ENCODE measurements at regions not wholly inside any gene's neighbourhood (a gene's known extent, or its start where the extent isn't known, plus 50 kb on each side); places are given as distances from the start of the nearest gene placed in this dataset.

GRCh38 chr1:91135799-91136198, 114.0 kb upstream of the ZNF644 start:
- Histone ChIP-seq H3K27ac (ENCODE audit: insufficient read depth in 1 of 2, low read depth in 1 of 2, low read length in 2 of 2, poor library complexity in 1 of 2, severe bottlenecking in 2 of 2) (no peak overlapping the region), H3K4me1 (ENCODE audit: control extremely low read depth in 1 of 4, control insufficient read depth in 4 of 4, insufficient read depth in 4 of 4, low read length in 3 of 4) (no peaks in the 10 kb centered on the region), H3K9me3 (ENCODE audit: control extremely low read depth in 1 of 5, control insufficient read depth in 4 of 5, insufficient read depth in 2 of 5, low read depth in 1 of 5, low read length in 4 of 5) (no peaks in the 10 kb centered on the region), H3K27me3 (replicated peaks in 2 of 5; ENCODE audit: control insufficient read depth in 4 of 5, insufficient read depth in 5 of 5, low read length in 4 of 5) (peaks cover 0 to 1% (median 0%) of the 10 kb centered on the region in 5 experiments), H3K4me3 (ENCODE audit: control insufficient read depth in 1 of 7, extremely low read depth in 1 of 7, insufficient read depth in 4 of 7, low read depth in 2 of 7, low read length in 6 of 7) (no peak overlapping the region), H3K36me3 (ENCODE audit: control insufficient read depth in 4 of 4, insufficient read depth in 4 of 4, low read length in 3 of 4) (no peaks in the 10 kb centered on the region)
- 97% methylated on average over 11 of the region's 11 CpGs for WGBS (ENCODE audit: insufficient coverage)
- CTCF ChIA-PET, result interaction anchor here (1.5 kb wide), 1 partner anchor 29 kb away, joined by 5 read pairs; no protein-coding TSS in a partner anchor
- POLR2A ChIA-PET, result no interaction called here
- DNase-seq, result no peak

DNA sequence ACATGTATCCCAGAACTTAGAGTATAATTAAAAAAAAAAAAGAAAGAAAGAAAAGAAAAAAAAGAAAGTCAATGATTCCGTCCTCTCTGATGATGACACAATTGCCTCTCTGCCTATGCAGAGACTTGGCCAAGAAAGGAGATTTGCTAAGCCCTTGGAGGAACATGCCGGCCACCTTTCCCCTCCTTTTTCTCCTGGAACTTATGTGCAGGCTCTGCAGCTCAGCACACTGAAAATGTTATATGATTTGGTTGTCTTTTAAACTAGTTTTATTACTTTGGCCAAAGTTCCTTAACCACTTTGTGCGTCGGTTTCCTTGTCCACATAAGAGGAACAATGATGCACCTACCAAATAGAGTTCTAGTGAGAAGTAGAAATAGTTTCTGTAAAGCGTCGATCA, 111.4 kb upstream of the ZNF644 start:
- Histone ChIP-seq H3K27ac (ENCODE audit: insufficient read depth in 1 of 2, low read depth in 1 of 2, low read length in 2 of 2, poor library complexity in 1 of 2, severe bottlenecking in 2 of 2) (no peak overlapping the region), H3K36me3 (ENCODE audit: control insufficient read depth in 4 of 4, insufficient read depth in 4 of 4, low read length in 3 of 4) (no peaks in the 10 kb centered on the region), H3K9me3 (ENCODE audit: control extremely low read depth in 1 of 5, control insufficient read depth in 4 of 5, insufficient read depth in 2 of 5, low read depth in 1 of 5, low read length in 4 of 5) (no peaks in the 10 kb centered on the region), H3K27me3 (replicated peaks in 2 of 5; ENCODE audit: control insufficient read depth in 4 of 5, insufficient read depth in 5 of 5, low read length in 4 of 5) (peaks cover 0 to 3% (median 0%) of the 10 kb centered on the region in 5 experiments), H3K4me3 (ENCODE audit: control insufficient read depth in 1 of 7, extremely low read depth in 1 of 7, insufficient read depth in 4 of 7, low read depth in 2 of 7, low read length in 6 of 7) (no peak overlapping the region), H3K4me1 (ENCODE audit: control extremely low read depth in 1 of 4, control insufficient read depth in 4 of 4, insufficient read depth in 4 of 4, low read length in 3 of 4) (no peaks in the 10 kb centered on the region)
- WGBS (ENCODE audit: insufficient coverage), result 86% methylated on average over 4 of the region's 6 CpGs
- ChIA-PET CTCF (no interaction called here), POLR2A (no interaction called here)
- DNase-seq, result no peak

GRCh38 chr1:91130256-91130985, 108.6 kb upstream of the ZNF644 start:
- DNase-seq, result no peak
- peaks cover 0 to 3% (median 0%) of the 10 kb centered on the region in 5 experiments for H3K27me3 ChIP-seq (replicated peaks in 2 of 5; ENCODE audit: control insufficient read depth in 4 of 5, insufficient read depth in 5 of 5, low read length in 4 of 5)
- POLR2A ChIA-PET, result no interaction called here
- H3K4me1 ChIP-seq (ENCODE audit: control extremely low read depth in 1 of 4, control insufficient read depth in 4 of 4, insufficient read depth in 4 of 4, low read length in 3 of 4), result no peaks in the 10 kb centered on the region
- no peak overlapping the region for H3K27ac ChIP-seq (ENCODE audit: insufficient read depth in 1 of 2, low read depth in 1 of 2, low read length in 2 of 2, poor library complexity in 1 of 2, severe bottlenecking in 2 of 2)
- CTCF ChIA-PET, result no interaction called here
- no peaks in the 10 kb centered on the region for H3K9me3 ChIP-seq (ENCODE audit: control extremely low read depth in 1 of 5, control insufficient read depth in 4 of 5, insufficient read depth in 2 of 5, low read depth in 1 of 5, low read length in 4 of 5)
- no peaks in the 10 kb centered on the region for H3K36me3 ChIP-seq (ENCODE audit: control insufficient read depth in 4 of 4, insufficient read depth in 4 of 4, low read length in 3 of 4)
- H3K4me3 ChIP-seq (ENCODE audit: control insufficient read depth in 1 of 7, extremely low read depth in 1 of 7, insufficient read depth in 4 of 7, low read depth in 2 of 7, low read length in 6 of 7), result no peak overlapping the region
- 93% methylated on average over 2 of the region's 5 CpGs for whole genome bisulfite sequencing (ENCODE audit: insufficient coverage)

DNA sequence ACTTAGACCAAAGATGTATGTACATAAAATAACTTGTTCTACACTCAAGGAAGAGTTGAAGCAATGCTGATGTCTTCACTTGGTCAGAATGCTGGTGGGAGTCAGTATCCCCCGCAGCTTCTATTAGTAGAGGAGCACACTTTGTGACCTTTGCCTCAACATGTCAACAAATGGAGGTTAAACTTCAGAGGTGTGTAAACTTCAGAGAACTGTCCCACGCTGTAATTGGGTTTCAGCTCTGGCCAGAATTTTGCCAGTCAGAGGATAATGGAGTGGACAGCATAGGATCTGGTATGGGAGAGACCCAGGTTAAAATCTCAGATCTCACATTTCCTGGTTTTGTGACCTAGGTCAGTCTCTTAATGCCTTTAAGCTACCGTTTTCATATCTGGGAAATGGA, 107.6 kb upstream of the ZNF644 start:
- no peak for DNase-seq

DNA sequence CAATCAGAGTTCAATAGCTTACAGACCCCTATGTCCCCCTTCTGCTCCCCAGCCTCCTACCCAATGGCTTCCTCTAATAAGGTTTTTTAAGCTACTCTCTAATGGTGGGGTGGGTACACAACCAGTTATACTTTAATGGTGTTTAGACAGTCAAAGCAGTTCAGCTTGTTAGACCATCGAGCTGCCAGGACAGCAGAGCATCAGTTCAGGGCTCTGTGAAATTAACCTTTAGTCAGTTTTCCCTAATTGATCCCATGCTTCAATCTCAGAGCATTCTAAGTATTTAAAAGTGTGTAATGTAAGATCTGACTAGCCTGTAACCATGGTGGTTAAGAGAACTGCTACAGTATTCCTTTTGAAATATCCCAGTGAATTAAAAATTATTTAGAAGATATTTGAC, 107.2 kb upstream of the ZNF644 start:
- ChIA-PET CTCF (no interaction called here), POLR2A (no interaction called here)

More for the DNA sequence above, 107.6 kb upstream of the ZNF644 start:
- H3K27me3 ChIP-seq (replicated peaks in 2 of 5; ENCODE audit: control insufficient read depth in 4 of 5, insufficient read depth in 5 of 5, low read length in 4 of 5), result peaks cover 0 to 3% (median 0%) of the 10 kb centered on the region in 5 experiments
- no peak overlapping the region for H3K27ac ChIP-seq (ENCODE audit: insufficient read depth in 1 of 2, low read depth in 1 of 2, low read length in 2 of 2, poor library complexity in 1 of 2, severe bottlenecking in 2 of 2)
- H3K4me3 ChIP-seq (ENCODE audit: control insufficient read depth in 1 of 7, extremely low read depth in 1 of 7, insufficient read depth in 4 of 7, low read depth in 2 of 7, low read length in 6 of 7), result no peak overlapping the region
- H3K9me3 ChIP-seq (ENCODE audit: control extremely low read depth in 1 of 5, control insufficient read depth in 4 of 5, insufficient read depth in 2 of 5, low read depth in 1 of 5, low read length in 4 of 5), result no peaks in the 10 kb centered on the region
- ChIA-PET POLR2A (no interaction called here), CTCF (no interaction called here)
- H3K36me3 ChIP-seq (ENCODE audit: control insufficient read depth in 4 of 4, insufficient read depth in 4 of 4, low read length in 3 of 4), result no peaks in the 10 kb centered on the region
- H3K4me1 ChIP-seq (ENCODE audit: control extremely low read depth in 1 of 4, control insufficient read depth in 4 of 4, insufficient read depth in 4 of 4, low read length in 3 of 4), result no peaks in the 10 kb centered on the region
- WGBS (ENCODE audit: insufficient coverage), result 100% methylated on average over 1 of the region's 3 CpGs

GRCh38 chr1:91124989-91125417, 103.2 kb upstream of the ZNF644 start:
- Histone ChIP-seq H3K4me3 (ENCODE audit: control insufficient read depth in 1 of 7, extremely low read depth in 1 of 7, insufficient read depth in 4 of 7, low read depth in 2 of 7, low read length in 6 of 7) (no peak overlapping the region), H3K9me3 (ENCODE audit: control extremely low read depth in 1 of 5, control insufficient read depth in 4 of 5, insufficient read depth in 2 of 5, low read depth in 1 of 5, low read length in 4 of 5) (no peaks in the 10 kb centered on the region), H3K36me3 (ENCODE audit: control insufficient read depth in 4 of 4, insufficient read depth in 4 of 4, low read length in 3 of 4) (no peaks in the 10 kb centered on the region), H3K27me3 (replicated peaks in 2 of 5; ENCODE audit: control insufficient read depth in 4 of 5, insufficient read depth in 5 of 5, low read length in 4 of 5) (no peaks in the 10 kb centered on the region), H3K27ac (ENCODE audit: insufficient read depth in 1 of 2, low read depth in 1 of 2, low read length in 2 of 2, poor library complexity in 1 of 2, severe bottlenecking in 2 of 2) (no peak overlapping the region), H3K4me1 (ENCODE audit: control extremely low read depth in 1 of 4, control insufficient read depth in 4 of 4, insufficient read depth in 4 of 4, low read length in 3 of 4) (no peaks in the 10 kb centered on the region)
- ChIA-PET POLR2A (no interaction called here), CTCF (no interaction called here)
- 91% methylated on average over 3 of the region's 3 CpGs for WGBS (ENCODE audit: insufficient coverage)
- peak in 2 of 3 donors; percentile 17 to 23 for DNase-seq

More for the DNA sequence above, 107.2 kb upstream of the ZNF644 start:
- H3K4me3 ChIP-seq (ENCODE audit: control insufficient read depth in 1 of 7, extremely low read depth in 1 of 7, insufficient read depth in 4 of 7, low read depth in 2 of 7, low read length in 6 of 7), result no peak overlapping the region
- H3K36me3 ChIP-seq (ENCODE audit: control insufficient read depth in 4 of 4, insufficient read depth in 4 of 4, low read length in 3 of 4), result no peaks in the 10 kb centered on the region
- no peaks in the 10 kb centered on the region for H3K4me1 ChIP-seq (ENCODE audit: control extremely low read depth in 1 of 4, control insufficient read depth in 4 of 4, insufficient read depth in 4 of 4, low read length in 3 of 4)
- H3K27ac ChIP-seq (ENCODE audit: insufficient read depth in 1 of 2, low read depth in 1 of 2, low read length in 2 of 2, poor library complexity in 1 of 2, severe bottlenecking in 2 of 2), result no peak overlapping the region
- 100% methylated on average over 1 of the region's 1 CpG for WGBS (ENCODE audit: insufficient coverage)
- no peak for DNase-seq
- peaks cover 0 to 3% (median 0%) of the 10 kb centered on the region in 5 experiments for H3K27me3 ChIP-seq (replicated peaks in 2 of 5; ENCODE audit: control insufficient read depth in 4 of 5, insufficient read depth in 5 of 5, low read length in 4 of 5)
- H3K9me3 ChIP-seq (ENCODE audit: control extremely low read depth in 1 of 5, control insufficient read depth in 4 of 5, insufficient read depth in 2 of 5, low read depth in 1 of 5, low read length in 4 of 5), result no peaks in the 10 kb centered on the region

DNA sequence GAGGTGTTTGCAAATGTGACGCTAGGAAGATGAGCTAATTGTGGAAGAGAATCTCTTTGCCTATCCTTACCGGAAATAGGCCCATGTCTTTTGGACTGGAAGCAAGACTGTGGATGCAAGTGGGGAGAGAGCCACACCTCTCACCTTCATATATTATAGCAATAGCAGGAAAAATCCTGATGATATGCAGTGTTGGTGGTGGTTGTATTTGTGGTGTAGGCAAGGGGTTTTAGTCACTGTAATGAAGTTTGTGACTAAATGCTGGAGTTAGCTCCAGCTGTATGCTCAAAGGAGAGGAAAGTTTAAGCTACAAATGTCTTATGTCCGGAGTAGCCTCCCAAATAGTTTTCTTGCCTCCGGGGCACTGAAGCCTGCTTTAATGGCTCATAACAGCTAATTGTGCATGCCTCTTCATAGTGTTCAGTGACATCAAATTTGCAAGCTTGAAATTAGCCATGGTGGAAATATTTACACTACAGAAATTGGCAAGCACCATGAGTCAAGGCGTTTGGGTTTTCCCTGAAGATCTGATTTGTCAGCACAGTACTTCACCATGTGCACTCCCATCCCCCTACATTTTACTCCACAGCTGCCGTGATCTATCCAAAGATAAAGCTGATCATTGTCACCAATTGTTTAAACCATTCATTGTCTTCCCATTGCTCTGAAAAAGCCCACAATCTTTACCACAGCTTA, 102.6 kb upstream of the ZNF644 start:
- Histone ChIP-seq H3K4me3 (ENCODE audit: control insufficient read depth in 1 of 7, extremely low read depth in 1 of 7, insufficient read depth in 4 of 7, low read depth in 2 of 7, low read length in 6 of 7) (no peak overlapping the region), H3K27ac (ENCODE audit: insufficient read depth in 1 of 2, low read depth in 1 of 2, low read length in 2 of 2, poor library complexity in 1 of 2, severe bottlenecking in 2 of 2) (no peak overlapping the region), H3K36me3 (ENCODE audit: control insufficient read depth in 4 of 4, insufficient read depth in 4 of 4, low read length in 3 of 4) (no peaks in the 10 kb centered on the region), H3K27me3 (replicated peaks in 2 of 5; ENCODE audit: control insufficient read depth in 4 of 5, insufficient read depth in 5 of 5, low read length in 4 of 5) (no peaks in the 10 kb centered on the region), H3K9me3 (ENCODE audit: control extremely low read depth in 1 of 5, control insufficient read depth in 4 of 5, insufficient read depth in 2 of 5, low read depth in 1 of 5, low read length in 4 of 5) (no peaks in the 10 kb centered on the region), H3K4me1 (ENCODE audit: control extremely low read depth in 1 of 4, control insufficient read depth in 4 of 4, insufficient read depth in 4 of 4, low read length in 3 of 4) (no peaks in the 10 kb centered on the region)
- ChIA-PET POLR2A (no interaction called here), CTCF (interaction anchor here (1.1 kb wide), 1 partner anchor 13 kb away, joined by 3 read pairs; no protein-coding TSS in a partner anchor)
- 95% methylated on average over 5 of the region's 6 CpGs for WGBS (ENCODE audit: insufficient coverage)
- no peak for DNase-seq

Data from common myeloid progenitor, CD34-positive (primary cell).